Testis (tissue), 2 donors: ENCODE measurements at regions not wholly inside any gene's neighbourhood (a gene's known extent, or its start where the extent isn't known, plus 50 kb on each side); places are given as distances from the start of the nearest gene placed in this dataset.

Source experiments
- DNase-seq: peaks from one replicate; pipeline ENCODE4 v3.0.0-alpha.2; 2019
- H3K27ac ChIP-seq, 2 donors: fragments of 200-600 bp; sonication (generic); one replicate each; pipeline ENCODE4 v1.5.1; 2019
- H3K27me3 ChIP-seq: fragments of 200-600 bp; sonication (generic); one replicate; pipeline ENCODE4 v1.5.1; 2019
- H3K36me3 ChIP-seq: fragments of 200-600 bp; sonication (generic); one replicate; pipeline ENCODE4 v1.5.1; 2017; ENCODE audit warnings: low read depth; ENCODE audit errors: missing control alignments
- H3K4me1 ChIP-seq: fragments of 200-600 bp; sonication (generic); one replicate; pipeline ENCODE4 v1.5.1; 2019
- H3K4me3 ChIP-seq, 2 donors: fragments of 200-600 bp; sonication (generic); one replicate each; pipeline ENCODE4 v1.5.1; 2017 to 2019
- H3K9me3 ChIP-seq: fragments of 200-600 bp; sonication (generic); one replicate; pipeline ENCODE4 v1.5.1; 2017
- POLR2A ChIP-seq: fragments of 450-650 bp; IDR thresholded peaks from one replicate; pipeline ENCODE4 v1.6.1; 2017; ENCODE audit warnings: antibody characterized with exemption, mild to moderate bottlenecking, moderate library complexity
- WGBS, 2 donors: methylation state at CpG; one replicate each; pipeline ENCODE4 v1.1.5; 2018; 5-methylcytosine and 5-hydroxymethylcytosine counted together
- intact Hi-C: fragments of 100-400 bp; cut with DNase I; formaldehyde crosslinking; loops from one replicate; pipeline ENCODE4 v1.15.1; 2023; ENCODE audit warnings: low total_unique reads
- TF ChIP-seq, protein P1 (sequence below), 3 experiments: fragments of 450-650 bp in 2 of 3; fragments of 200-600 bp in 1 of 3; sonication (generic) in 1 of 3; IDR thresholded peaks; one replicate each; pipeline ENCODE4 v1.5.1; 2016 to 2019; ENCODE audit warnings: antibody characterized with exemption in 3 of 3, mild to moderate bottlenecking in 2 of 3, moderate library complexity in 1 of 3

DNA sequence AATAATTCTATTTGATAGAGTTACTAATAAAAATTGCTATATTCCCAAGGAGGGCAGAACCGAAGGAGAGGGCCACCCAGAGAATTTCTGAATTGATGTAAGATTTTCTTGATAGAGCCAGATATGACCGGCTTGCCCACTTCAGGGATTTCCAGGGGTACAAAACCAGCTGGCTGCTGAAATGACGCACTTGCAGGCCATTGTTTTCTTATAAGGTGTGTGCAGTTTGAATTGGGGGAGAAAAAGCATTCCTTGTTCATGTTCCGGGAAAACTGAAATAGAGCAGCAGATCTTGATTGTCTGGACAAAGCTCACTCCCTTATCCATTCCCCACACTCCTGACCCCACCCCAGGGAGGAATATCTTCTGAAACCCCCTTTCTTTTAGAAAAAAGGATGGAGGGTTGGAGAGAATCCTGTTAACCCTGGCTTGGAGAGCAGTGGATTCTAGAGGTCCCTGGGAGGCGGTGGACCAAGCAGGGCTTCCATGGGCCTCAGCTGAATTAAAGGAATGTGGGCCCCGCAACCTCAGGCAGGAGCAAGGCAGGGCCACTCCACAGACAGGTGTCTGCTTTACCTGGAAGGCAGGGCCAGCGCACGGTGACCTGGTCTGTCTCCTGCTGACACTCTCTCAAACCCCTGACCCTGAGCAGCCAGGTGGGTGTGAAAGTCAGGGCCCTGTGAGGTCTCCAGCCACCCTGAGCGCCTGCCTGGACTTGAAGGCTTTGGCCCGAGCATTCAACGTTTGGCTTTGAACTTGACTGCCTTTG lies 96.4 kb downstream of the TMEM170B start:
- no peaks in the 10 kb centered on the region for H3K27me3 ChIP-seq
- no peak for DNase-seq
- WGBS, 2 donors: 90 to 94% methylated on average over 9 to 11 of the region's 11 CpGs
- H3K27ac ChIP-seq: no peak overlapping the region
- no peak overlapping the region for H3K4me3 ChIP-seq
- no peak for TF ChIP-seq POLR2A
- TF ChIP-seq, protein P1, sequence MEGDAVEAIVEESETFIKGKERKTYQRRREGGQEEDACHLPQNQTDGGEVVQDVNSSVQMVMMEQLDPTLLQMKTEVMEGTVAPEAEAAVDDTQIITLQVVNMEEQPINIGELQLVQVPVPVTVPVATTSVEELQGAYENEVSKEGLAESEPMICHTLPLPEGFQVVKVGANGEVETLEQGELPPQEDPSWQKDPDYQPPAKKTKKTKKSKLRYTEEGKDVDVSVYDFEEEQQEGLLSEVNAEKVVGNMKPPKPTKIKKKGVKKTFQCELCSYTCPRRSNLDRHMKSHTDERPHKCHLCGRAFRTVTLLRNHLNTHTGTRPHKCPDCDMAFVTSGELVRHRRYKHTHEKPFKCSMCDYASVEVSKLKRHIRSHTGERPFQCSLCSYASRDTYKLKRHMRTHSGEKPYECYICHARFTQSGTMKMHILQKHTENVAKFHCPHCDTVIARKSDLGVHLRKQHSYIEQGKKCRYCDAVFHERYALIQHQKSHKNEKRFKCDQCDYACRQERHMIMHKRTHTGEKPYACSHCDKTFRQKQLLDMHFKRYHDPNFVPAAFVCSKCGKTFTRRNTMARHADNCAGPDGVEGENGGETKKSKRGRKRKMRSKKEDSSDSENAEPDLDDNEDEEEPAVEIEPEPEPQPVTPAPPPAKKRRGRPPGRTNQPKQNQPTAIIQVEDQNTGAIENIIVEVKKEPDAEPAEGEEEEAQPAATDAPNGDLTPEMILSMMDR (IDR thresholded peaks at IDR 0.05): no peak
- intact Hi-C loops: no loop called here
- no peaks in the 10 kb centered on the region for H3K9me3 ChIP-seq
- H3K4me1 ChIP-seq: peaks cover 11% of the 10 kb centered on the region
- no peaks in the 10 kb centered on the region for H3K36me3 ChIP-seq

DNA sequence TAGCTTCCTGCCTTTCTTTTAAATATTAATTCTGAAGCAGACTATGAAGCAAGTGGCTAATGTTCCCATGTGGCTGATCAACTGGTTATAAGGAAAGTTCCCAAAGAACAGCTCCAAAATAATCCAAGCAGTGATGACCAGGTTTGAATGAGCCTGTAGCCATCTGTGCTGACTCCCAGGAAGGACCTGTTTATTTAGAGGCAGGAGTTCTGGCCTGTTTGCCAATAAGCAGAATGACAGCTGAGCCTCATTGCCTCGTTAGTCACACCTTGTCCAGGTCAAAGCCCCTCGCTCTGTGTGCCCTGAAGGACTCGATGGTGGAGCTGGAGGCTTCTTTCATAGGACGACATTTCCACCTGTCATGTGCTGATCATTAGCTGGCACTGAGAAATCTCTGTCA lies 97.4 kb downstream of the TMEM170B start:
- no peak overlapping the region for H3K27ac ChIP-seq
- intact Hi-C loops: no loop called here
- no peak overlapping the region for H3K4me3 ChIP-seq
- peaks cover 11% of the 10 kb centered on the region for H3K4me1 ChIP-seq
- no peaks in the 10 kb centered on the region for H3K36me3 ChIP-seq
- TF ChIP-seq POLR2A: no peak
- TF ChIP-seq, protein P1 (IDR thresholded peaks at IDR 0.05): no peak
- H3K9me3 ChIP-seq: no peaks in the 10 kb centered on the region
- DNase-seq: no peak
- whole genome bisulfite sequencing, 2 donors: 88 to 100% methylated on average over 3 to 4 of the region's 4 CpGs
- H3K27me3 ChIP-seq: no peaks in the 10 kb centered on the region

DNA sequence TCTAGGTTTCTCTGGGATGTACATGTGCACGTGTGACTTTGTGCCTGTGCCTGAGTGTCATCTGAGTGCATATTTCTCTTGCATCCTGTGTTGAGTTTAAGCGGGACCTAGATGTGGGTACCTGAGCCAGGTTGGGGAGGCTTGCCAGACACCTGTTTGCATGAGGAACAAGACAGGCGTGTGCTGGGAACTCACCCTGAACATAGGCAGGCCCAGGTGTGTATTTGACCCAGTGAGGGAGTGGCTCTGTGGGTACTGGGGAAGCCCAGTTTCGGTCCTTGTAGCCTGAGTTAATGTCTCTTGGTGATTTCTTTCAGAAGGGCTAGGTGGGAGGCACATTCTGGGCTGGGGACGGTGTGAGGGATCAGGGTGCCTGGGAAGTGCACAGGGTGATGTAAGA lies 98.6 kb downstream of the TMEM170B start:
- no peak for DNase-seq
- TF ChIP-seq POLR2A: no peak
- TF ChIP-seq, protein P1 (IDR thresholded peaks at IDR 0.05): no peak
- Histone ChIP-seq H3K9me3 (no peaks in the 10 kb centered on the region), H3K4me3 (no peak overlapping the region), H3K4me1 (peaks cover 11% of the 10 kb centered on the region), H3K36me3 (no peaks in the 10 kb centered on the region), H3K27ac (no peak overlapping the region), H3K27me3 (no peaks in the 10 kb centered on the region)
- 92 to 98% methylated on average over 5 of the region's 5 CpGs for WGBS, 2 donors
- intact Hi-C loops: no loop called here

DNA sequence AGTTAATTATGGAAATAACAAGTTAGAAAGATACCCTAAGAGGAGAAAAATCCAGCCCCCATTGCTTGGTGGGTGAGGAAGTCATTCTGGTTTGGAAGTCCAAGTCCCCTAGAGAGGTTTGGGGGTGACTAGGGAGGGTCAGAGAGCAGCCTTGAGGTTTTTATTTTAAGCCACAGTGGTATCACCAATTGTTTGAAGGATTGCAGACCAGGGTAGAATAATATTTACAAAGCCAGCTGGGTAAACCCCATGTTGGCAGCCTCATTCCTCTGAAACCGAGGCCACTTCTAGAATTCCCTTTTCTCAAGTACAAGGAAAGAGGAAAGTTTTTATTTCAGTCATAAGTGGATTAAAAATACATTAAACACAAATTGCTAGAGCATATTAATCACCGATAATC lies 99.7 kb downstream of the TMEM170B start:
- H3K4me1 ChIP-seq: peaks cover 11% of the 10 kb centered on the region
- intact Hi-C loops: no loop called here
- TF ChIP-seq, protein P1 (IDR thresholded peaks at IDR 0.05): no peak
- TF ChIP-seq POLR2A: no peak
- no peaks in the 10 kb centered on the region for H3K36me3 ChIP-seq
- H3K9me3 ChIP-seq: no peaks in the 10 kb centered on the region
- no peak overlapping the region for H3K27ac ChIP-seq
- no peak overlapping the region for H3K4me3 ChIP-seq
- WGBS, 2 donors: 60 to 61% methylated on average over 2 of the region's 2 CpGs
- DNase-seq: no peak
- no peaks in the 10 kb centered on the region for H3K27me3 ChIP-seq
